ENCODE measurements at regions not wholly inside any gene's neighbourhood (a gene's known extent, or its start where the extent isn't known, plus 50 kb on each side); places are given as distances from the start of the nearest gene placed in this dataset. TPM values are rescaled to one million over a fixed set of nuclear protein-coding genes. Genes with fewer than 3 reads are reported as not detected.
A peak's percentile ranks its signal among the peaks of the same experiment; 100 is the strongest.
"Not testable (repeated sequence)": the region's sequence is repeated elsewhere in the genome, so short reads cannot be mapped to it uniquely, and the experiment has no call there.

GRCh38 chr7:85306115-85306514, 119.3 kb upstream of the SEMA3D start:
- no peak for DNase-seq

DNA sequence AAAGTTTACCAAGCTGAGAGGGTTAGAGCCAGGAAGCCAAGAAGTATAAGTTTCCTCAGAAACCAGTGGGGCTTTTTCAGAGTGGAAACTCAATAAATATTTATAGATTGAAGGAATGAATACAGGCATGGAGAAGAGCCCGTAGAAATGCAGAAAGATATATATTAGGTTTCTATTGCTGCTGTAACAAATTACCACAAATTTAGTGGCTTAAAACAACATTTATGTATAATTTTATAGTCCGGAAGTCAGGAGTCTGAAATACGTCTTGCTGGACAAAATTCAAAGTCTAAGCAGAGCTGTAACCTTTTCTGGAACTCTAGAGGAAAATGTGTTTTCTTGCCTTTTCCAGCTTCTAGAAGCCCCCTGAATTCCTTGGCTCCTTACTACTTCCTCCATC, 107.3 kb upstream of the SEMA3D start:
- DNase-seq, result no peak

DNA sequence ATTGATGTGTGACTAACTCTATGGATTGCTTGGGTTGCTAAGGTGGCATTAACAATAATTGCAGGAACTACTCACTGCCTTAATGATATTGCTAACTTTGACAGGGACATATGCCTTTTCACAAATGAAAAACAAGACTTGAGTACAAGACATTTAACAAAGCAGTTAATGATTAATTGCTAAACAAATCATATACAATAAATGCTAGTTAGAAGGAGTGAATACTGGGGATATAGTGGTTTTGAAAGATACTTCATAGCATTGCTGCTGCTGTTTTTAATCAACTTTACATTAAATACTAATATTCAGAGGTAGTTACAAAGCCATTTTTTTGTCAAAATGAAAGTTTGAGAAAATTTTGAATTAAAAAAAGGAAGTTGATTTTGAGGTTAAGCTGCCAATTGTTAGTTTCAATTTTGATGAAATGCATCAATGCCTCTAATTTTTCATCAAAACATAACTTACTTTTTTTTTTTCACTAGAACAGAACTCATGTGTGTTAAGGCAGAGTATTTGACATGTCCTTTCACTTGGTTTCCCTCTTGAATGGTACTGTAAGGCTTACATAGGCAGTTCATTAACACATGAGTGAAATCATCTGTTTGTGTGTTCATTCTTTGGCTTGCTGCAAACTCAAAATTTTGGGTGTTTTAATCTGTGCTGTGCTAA, 106.2 kb upstream of the SEMA3D start:
- DNase-seq, result no peak

GRCh38 chr7:85290269-85290668, 103.4 kb upstream of the SEMA3D start:
- DNase-seq, result no peak

DNA sequence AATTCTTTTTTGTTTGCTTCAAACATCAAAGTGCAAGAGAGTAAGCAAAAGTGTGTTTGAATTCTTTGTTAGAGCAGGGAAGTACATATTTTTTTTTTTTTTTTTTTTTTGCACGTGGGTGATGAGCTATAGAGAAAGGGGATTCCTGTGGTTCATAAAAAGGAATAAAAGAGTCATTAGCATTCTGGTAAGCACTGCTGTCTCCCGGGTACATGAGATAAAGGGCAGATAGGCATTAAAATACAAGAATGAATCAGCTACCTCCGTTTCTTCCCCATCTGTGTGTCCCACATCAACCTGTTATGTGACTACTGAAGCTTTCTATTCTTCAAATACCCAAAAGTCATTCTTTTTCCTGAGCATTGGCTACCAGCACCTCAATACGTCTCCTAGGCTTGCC, 102.4 kb upstream of the SEMA3D start:
- no peak for DNase-seq

- DNase-seq, result peak; percentile 77
Measured at GRCh38 chr7:85287106-85287825, 100.4 kb upstream of the SEMA3D start.

DNA sequence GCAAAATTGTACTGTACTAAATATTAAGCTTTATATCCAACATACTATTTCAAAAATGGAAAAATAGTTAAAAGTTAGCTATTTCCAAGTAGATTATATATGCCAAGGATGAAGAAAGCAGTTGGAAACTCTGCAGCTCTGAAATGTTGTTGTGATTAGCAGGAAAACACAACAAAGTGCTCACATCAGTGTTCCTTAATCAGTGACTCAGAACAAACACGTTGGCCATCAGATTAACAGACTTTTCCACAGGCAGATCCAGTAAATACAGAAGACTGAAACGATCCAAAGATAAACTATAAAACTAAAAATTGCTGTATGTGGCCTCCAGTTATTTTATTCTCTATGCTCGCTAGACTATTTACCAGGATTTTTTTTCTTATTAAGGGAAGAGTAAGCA, 99.6 kb upstream of the SEMA3D start:
- DNase-seq, result peak; percentile 24

DNA sequence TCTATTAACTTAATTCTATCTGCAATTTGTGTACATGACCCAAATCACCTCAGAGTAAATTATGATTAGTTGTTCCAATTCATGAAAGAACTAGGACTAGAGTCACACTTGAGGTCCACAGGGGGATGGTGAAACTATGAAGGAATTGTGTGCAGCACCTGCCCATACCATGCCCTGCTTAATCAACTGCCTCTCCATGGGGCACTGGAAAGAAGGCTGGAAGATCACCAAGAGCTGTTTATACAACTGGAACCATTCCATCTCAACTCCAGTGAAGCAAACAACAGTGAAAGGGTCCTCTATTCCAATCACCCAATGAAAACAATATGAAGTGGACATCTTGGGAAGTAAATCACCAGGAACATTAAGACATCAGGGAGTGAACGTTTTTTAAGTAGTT, 98.7 kb upstream of the SEMA3D start:
- DNase-seq, result no peak

DNA sequence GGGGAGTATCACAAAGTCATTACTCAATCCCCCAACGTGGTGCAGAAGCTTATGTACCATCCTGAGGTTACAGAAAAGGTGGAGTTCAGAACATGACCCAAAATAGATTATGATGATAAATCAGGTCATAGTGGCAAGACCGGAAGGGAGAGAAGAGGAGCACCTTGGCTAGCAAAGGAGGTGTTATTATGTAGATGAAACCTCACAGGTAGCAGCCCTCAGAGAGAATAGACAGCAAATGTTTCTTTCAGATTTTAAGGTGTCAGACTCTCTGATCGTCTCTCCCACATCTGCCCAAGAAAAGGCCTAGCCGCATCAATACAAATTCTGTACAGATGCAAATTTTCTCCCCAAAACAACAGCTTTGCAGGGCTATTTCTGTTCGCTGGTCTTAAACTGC, 88.3 kb upstream of the SEMA3D start:
- no peak for DNase-seq

DNA sequence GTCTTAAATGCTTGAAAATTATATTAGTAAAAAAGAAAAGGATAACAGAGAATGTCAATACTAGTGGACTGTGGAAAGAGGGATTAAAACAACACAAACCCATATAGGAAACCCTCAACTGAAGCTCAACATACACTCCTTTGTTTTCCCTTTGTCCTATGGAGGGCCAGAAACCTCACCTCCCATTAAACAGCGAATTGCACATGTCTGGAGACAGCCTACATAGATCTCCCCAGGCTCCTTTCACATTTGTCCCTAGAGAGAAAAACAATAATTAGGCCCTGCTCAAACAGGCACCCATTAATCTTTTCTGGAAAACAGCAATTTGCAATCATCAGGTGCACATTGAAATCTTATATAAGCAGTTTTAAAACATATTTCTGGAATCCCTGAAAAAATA, 87.6 kb upstream of the SEMA3D start:
- no peak for DNase-seq

GRCh38 chr7:85262891-85263290, 76.0 kb upstream of the SEMA3D start:
- no peak for DNase-seq

- no peak for DNase-seq
Measured at GRCh38 chr7:85261336-85261735, 74.5 kb upstream of the SEMA3D start.

DNA sequence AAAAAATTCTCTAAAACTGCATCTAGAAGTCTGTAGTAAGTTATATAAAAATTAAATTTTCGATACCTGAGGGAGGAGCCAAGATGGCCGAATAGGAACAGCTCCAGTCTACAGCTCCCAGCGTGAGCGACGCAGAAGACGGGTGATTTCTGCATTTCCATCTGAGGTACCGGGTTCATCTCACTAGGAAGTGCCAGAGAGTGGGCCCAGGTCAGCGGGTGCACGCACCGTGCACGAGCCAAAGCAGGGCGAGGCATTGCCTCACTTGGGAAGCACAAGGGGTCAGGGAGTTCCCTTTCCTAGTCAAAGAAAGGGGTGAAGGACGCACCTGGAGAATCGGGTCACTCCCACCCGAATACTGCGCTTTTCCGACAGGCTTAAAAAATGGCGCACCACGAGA, 62.9 kb upstream of the SEMA3D start:
- DNase-seq, result not testable (repeated sequence)

DNA sequence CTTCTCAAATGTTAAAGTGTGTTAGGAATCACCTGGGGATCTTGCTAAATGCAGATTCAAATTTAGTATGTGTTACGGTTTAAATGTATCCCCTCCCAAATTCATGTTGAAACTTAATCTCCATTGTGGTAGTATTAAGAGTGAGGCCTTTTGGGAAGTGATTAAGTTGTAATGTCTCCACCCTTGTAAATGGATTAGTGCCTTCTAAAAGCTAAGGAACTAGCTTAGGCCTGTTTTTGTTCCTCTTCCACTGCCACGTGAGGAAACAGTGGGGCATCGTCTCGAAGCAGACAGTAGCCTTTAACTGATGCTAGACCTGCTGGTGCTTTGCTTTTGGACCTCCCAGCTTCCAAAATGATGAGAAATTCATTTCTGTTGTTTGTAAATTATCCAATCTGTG, 52.3 kb upstream of the SEMA3D start:
- no peak for DNase-seq

DNA sequence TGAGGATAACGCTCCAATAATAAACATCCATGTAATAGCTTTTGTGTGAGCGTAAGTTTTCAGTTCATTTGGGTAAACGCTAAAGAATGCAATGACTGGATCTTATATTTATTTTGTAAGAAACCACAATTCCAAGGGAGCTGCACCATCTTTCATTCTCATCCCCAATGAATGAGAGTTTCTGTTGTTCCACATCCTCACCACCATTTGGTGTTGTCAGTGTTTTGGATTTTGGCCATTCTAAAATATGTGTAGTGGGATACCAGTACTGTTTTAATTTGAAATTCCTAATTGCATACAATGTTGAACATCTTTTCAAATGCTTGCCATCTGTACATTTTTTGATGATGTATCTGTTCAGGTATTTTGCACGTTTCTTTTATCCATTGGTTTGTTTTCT, 50.9 kb upstream of the SEMA3D start:
- DNase-seq, result no peak

Small RNA genes lying in the stretch of these regions (small RNA-seq; reads per million reads assigned to genes)
- gene DYNLL1P7 (ENCODE audit: low replicate concordance), result not detected
